HEK293 (cell line): ENCODE measurements at regions not wholly inside any gene's neighbourhood (a gene's known extent, or its start where the extent isn't known, plus 50 kb on each side); places are given as distances from the start of the nearest gene placed in this dataset.

Experiments used
- CTCF ChIP-seq: fragments of 450-650 bp; formaldehyde crosslinking; IDR thresholded peaks from 2 replicates; pipeline ENCODE4 v1.5.1; 2016; ENCODE audit warnings: missing biosample characterization, missing genetic modification characterization
- EGR2 ChIP-seq: fragments of 450-650 bp; formaldehyde crosslinking; IDR thresholded peaks from 2 replicates; pipeline ENCODE4 v1.5.1; 2016; ENCODE audit warnings: low read depth, missing biosample characterization, missing genetic modification characterization
- OVOL3 ChIP-seq: fragments of 450-650 bp; formaldehyde crosslinking; IDR thresholded peaks from 2 replicates; pipeline ENCODE4 v1.5.1; 2016; ENCODE audit warnings: missing biosample characterization, missing genetic modification characterization
- REPIN1 ChIP-seq: fragments of 450-650 bp; formaldehyde crosslinking; IDR thresholded peaks from 2 replicates; pipeline ENCODE4 v1.5.1; 2017; ENCODE audit warnings: missing biosample characterization, missing genetic modification characterization, low read depth
- SP2 ChIP-seq: fragments of 450-650 bp; formaldehyde crosslinking; IDR thresholded peaks from 2 replicates; pipeline ENCODE4 v1.5.1; 2016; ENCODE audit warnings: missing biosample characterization, missing genetic modification characterization
- TRIM28 ChIP-seq: IDR thresholded peaks from 2 replicates; pipeline ENCODE4 v1.6.1; 2011; ENCODE audit warnings: low read length, control low read depth, borderline replicate concordance
- YY1 ChIP-seq: fragments of 450-650 bp; formaldehyde crosslinking; IDR thresholded peaks from 2 replicates; pipeline ENCODE4 v1.5.1; 2018; ENCODE audit warnings: missing biosample characterization, missing genetic modification characterization
- ZNF146 ChIP-seq: fragments of 450-650 bp; formaldehyde crosslinking; IDR thresholded peaks from 2 replicates; pipeline ENCODE4 v1.5.1; 2016; ENCODE audit warnings: missing biosample characterization, missing genetic modification characterization
- ZNF184 ChIP-seq: fragments of 450-650 bp; IDR thresholded peaks from 2 replicates; pipeline ENCODE4 v1.5.1; 2018; ENCODE audit warnings: missing biosample characterization, mild to moderate bottlenecking, missing genetic modification characterization
- ZNF302 ChIP-seq: fragments of 450-650 bp; formaldehyde crosslinking; IDR thresholded peaks from 2 replicates; pipeline ENCODE4 v1.5.1; 2016; ENCODE audit warnings: missing biosample characterization, missing genetic modification characterization, low read depth
- TF ChIP-seq, protein P1 (sequence below): fragments of 450-650 bp; formaldehyde crosslinking; IDR thresholded peaks from 2 replicates; pipeline ENCODE4 v1.5.1; 2016; ENCODE audit warnings: missing biosample characterization, missing genetic modification characterization, low read depth
- TF ChIP-seq, protein P2 (sequence below): fragments of 450-650 bp; formaldehyde crosslinking; IDR thresholded peaks from 2 replicates; pipeline ENCODE4 v1.5.1; 2016; ENCODE audit warnings: missing biosample characterization, missing genetic modification characterization

DNA sequence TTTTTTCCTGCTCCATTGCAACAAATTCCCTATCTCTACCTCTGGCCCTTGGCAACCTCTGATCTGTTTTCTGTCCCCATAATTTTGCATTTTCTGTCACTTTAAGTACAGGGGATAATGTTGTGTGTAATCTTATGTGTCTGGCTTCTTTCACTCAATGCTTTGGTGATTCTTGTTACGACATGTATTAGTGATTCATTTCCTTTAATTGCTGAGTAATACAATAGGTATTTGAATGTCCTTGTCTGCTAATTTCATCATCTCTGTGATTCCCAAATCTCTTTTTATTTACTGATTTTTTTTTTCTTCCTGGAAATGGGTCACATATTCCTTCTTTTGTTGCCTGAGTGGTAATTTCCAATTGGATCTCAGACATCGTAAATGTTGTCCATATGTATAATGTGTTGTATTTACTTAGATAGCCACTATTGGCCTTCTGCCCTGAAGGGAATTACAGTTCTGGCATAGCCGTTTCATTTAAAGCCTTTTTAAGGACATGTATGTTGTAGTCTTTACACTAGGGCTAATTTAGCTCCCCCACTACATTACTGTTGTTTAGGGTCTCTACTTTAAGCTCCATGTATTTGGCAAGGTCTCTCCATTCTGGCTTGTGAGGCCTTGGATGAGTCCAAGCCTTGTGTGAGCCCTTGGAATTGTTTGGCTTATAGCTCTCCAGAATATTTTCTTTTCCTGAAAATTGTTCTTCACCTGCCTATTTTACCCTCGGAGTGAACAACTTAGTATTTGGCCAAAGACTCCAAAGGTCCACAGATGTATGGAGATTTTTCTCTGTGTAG, 683.8 kb downstream of the LRRC70 start:
- TF ChIP-seq YY1 (tag by site-specific recombination) (no peak), CTCF (tag by site-specific recombination) (no peak), EGR2 (no peak), TRIM28 (no peak), REPIN1 (tag by site-specific recombination) (no peak), SP2 (no peak), OVOL3 (tag by site-specific recombination) (no peak), ZNF146 (tag by site-specific recombination) (no peak), ZNF184 (tag by site-specific recombination) (no peak), ZNF302 (tag by site-specific recombination) (no peak)
- TF ChIP-seq, protein P1, sequence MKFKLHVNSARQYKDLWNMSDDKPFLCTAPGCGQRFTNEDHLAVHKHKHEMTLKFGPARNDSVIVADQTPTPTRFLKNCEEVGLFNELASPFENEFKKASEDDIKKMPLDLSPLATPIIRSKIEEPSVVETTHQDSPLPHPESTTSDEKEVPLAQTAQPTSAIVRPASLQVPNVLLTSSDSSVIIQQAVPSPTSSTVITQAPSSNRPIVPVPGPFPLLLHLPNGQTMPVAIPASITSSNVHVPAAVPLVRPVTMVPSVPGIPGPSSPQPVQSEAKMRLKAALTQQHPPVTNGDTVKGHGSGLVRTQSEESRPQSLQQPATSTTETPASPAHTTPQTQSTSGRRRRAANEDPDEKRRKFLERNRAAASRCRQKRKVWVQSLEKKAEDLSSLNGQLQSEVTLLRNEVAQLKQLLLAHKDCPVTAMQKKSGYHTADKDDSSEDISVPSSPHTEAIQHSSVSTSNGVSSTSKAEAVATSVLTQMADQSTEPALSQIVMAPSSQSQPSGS (tag by site-specific recombination), result no peak
- TF ChIP-seq, protein P2, sequence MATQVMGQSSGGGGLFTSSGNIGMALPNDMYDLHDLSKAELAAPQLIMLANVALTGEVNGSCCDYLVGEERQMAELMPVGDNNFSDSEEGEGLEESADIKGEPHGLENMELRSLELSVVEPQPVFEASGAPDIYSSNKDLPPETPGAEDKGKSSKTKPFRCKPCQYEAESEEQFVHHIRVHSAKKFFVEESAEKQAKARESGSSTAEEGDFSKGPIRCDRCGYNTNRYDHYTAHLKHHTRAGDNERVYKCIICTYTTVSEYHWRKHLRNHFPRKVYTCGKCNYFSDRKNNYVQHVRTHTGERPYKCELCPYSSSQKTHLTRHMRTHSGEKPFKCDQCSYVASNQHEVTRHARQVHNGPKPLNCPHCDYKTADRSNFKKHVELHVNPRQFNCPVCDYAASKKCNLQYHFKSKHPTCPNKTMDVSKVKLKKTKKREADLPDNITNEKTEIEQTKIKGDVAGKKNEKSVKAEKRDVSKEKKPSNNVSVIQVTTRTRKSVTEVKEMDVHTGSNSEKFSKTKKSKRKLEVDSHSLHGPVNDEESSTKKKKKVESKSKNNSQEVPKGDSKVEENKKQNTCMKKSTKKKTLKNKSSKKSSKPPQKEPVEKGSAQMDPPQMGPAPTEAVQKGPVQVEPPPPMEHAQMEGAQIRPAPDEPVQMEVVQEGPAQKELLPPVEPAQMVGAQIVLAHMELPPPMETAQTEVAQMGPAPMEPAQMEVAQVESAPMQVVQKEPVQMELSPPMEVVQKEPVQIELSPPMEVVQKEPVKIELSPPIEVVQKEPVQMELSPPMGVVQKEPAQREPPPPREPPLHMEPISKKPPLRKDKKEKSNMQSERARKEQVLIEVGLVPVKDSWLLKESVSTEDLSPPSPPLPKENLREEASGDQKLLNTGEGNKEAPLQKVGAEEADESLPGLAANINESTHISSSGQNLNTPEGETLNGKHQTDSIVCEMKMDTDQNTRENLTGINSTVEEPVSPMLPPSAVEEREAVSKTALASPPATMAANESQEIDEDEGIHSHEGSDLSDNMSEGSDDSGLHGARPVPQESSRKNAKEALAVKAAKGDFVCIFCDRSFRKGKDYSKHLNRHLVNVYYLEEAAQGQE (tag by site-specific recombination), result no peak
